GM23248 (cell line): ENCODE measurements at regions not wholly inside any gene's neighbourhood (a gene's known extent, or its start where the extent isn't known, plus 50 kb on each side); places are given as distances from the start of the nearest gene placed in this dataset.

Experiments
- EZH2 ChIP-seq: fragments of 200-600 bp; sonication (generic); IDR thresholded peaks from 2 replicates; pipeline ENCODE4 v1.6.1; 2018; ENCODE audit warnings: antibody characterized with exemption, mild to moderate bottlenecking; ENCODE audit not compliant: insufficient read depth, poor library complexity, severe bottlenecking
- EZH2phosphoT487 ChIP-seq: fragments of 200-600 bp; sonication (generic); IDR thresholded peaks from 2 replicates; pipeline ENCODE4 v1.6.1; 2018; ENCODE audit warnings: antibody characterized with exemption, moderate library complexity, mild to moderate bottlenecking, low read depth; ENCODE audit not compliant: insufficient read depth

GRCh38 chr6:168863467-168863866, 390.2 kb downstream of the THBS2 start:
- TF ChIP-seq EZH2, result no peak
- TF ChIP-seq EZH2phosphoT487, result no peak
